ENCODE measurements at regions not wholly inside any gene's neighbourhood (a gene's known extent, or its start where the extent isn't known, plus 50 kb on each side); places are given as distances from the start of the nearest gene placed in this dataset.

DNA sequence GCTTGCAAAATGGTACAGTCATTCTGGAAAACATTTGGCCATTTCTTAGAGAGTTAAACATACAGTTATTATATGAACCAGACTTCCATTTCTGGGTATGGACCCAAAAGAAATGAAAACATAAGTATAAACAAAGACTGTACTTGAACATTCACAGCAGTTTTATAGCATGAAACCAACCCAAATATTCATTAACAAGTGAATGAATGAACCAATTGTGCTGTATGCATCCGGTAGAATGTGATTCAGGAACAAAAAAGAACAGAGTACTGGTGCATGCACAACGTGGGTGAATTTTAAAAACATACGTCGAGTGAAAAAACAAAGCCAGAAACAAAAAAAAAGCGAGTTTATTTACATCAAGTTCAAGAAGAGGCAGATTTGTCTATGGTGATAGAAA lies 1085.8 kb upstream of the AUTS2 start:
- TF ChIP-seq SMC3 (IDR thresholded peaks at IDR 0.05; ENCODE audit: low read depth, low read length) (no peak), POLR2A (IDR thresholded peaks at IDR 0.05; ENCODE audit: low read depth, low read length) (no peak)
- TF ChIP-seq, protein P1, sequence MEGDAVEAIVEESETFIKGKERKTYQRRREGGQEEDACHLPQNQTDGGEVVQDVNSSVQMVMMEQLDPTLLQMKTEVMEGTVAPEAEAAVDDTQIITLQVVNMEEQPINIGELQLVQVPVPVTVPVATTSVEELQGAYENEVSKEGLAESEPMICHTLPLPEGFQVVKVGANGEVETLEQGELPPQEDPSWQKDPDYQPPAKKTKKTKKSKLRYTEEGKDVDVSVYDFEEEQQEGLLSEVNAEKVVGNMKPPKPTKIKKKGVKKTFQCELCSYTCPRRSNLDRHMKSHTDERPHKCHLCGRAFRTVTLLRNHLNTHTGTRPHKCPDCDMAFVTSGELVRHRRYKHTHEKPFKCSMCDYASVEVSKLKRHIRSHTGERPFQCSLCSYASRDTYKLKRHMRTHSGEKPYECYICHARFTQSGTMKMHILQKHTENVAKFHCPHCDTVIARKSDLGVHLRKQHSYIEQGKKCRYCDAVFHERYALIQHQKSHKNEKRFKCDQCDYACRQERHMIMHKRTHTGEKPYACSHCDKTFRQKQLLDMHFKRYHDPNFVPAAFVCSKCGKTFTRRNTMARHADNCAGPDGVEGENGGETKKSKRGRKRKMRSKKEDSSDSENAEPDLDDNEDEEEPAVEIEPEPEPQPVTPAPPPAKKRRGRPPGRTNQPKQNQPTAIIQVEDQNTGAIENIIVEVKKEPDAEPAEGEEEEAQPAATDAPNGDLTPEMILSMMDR (conservative IDR thresholded peaks at IDR 0.05; ENCODE audit: low read depth, low read length), result no peak

All from IMR-90 (cell line).